Right lung (tissue), 2 donors: ENCODE measurements at regions not wholly inside any gene's neighbourhood (a gene's known extent, or its start where the extent isn't known, plus 50 kb on each side); places are given as distances from the start of the nearest gene placed in this dataset.
"Not testable (repeated sequence)": the region's sequence is repeated elsewhere in the genome, so short reads cannot be mapped to it uniquely, and the experiment has no call there.

Experiments
- DNase-seq, 2 donors: peaks; one replicate each; pipeline ENCODE4 v3.0.0-alpha.2; 2013

- no peak for DNase-seq
Measured at GRCh38 chr4:180993244-180993836, 1249.9 kb upstream of the TENM3 start.

- no peak for DNase-seq
Measured at GRCh38 chr4:180994722-180995121, 1248.5 kb upstream of the TENM3 start.

- no peak for DNase-seq
Measured at GRCh38 chr4:180999217-180999616, 1244.0 kb upstream of the TENM3 start.

GRCh38 chr4:181004056-181004455 lies 1239.1 kb upstream of the TENM3 start:
- no peak for DNase-seq

GRCh38 chr4:181006499-181007260 lies 1236.5 kb upstream of the TENM3 start:
- DNase-seq = peak in 1 of 2 donors; percentile 15

GRCh38 chr4:181007751-181008150 lies 1235.5 kb upstream of the TENM3 start:
- no peak for DNase-seq

GRCh38 chr4:181008164-181008563 lies 1235.0 kb upstream of the TENM3 start:
- DNase-seq = no peak

- DNase-seq = no peak
Measured at GRCh38 chr4:181013162-181013561, 1230.0 kb upstream of the TENM3 start.

- DNase-seq = no peak
Measured at GRCh38 chr4:181017038-181017437, 1226.2 kb upstream of the TENM3 start.

- no peak for DNase-seq
Measured at GRCh38 chr4:181018472-181018871, 1224.7 kb upstream of the TENM3 start.

GRCh38 chr4:181018913-181019312 lies 1224.3 kb upstream of the TENM3 start:
- peak; percentile 69 to 73 for DNase-seq

GRCh38 chr4:181020456-181020855 lies 1222.7 kb upstream of the TENM3 start:
- DNase-seq = peak in 1 of 2 donors; percentile 20

- no peak for DNase-seq
Measured at GRCh38 chr4:181021213-181021612, 1222.0 kb upstream of the TENM3 start.

GRCh38 chr4:181030135-181030921 lies 1212.9 kb upstream of the TENM3 start:
- DNase-seq = not testable (repeated sequence)

- no peak for DNase-seq
Measured at GRCh38 chr4:181030961-181031360, 1212.2 kb upstream of the TENM3 start.

- no peak for DNase-seq
Measured at GRCh38 chr4:181043486-181043885, 1199.7 kb upstream of the TENM3 start.

- no peak for DNase-seq
Measured at GRCh38 chr4:181046809-181047208, 1196.4 kb upstream of the TENM3 start.

- DNase-seq = no peak
Measured at GRCh38 chr4:181051931-181052330, 1191.3 kb upstream of the TENM3 start.

GRCh38 chr4:181061787-181062186 lies 1181.4 kb upstream of the TENM3 start:
- DNase-seq = no peak

- no peak for DNase-seq
Measured at GRCh38 chr4:181063212-181063611, 1180.0 kb upstream of the TENM3 start.

- DNase-seq = no peak
Measured at GRCh38 chr4:181077341-181077740, 1165.9 kb upstream of the TENM3 start.

GRCh38 chr4:181078196-181078595 lies 1165.0 kb upstream of the TENM3 start:
- DNase-seq = no peak
